Caco-2 (cell line): ENCODE measurements at regions not wholly inside any gene's neighbourhood (a gene's known extent, or its start where the extent isn't known, plus 50 kb on each side); places are given as distances from the start of the nearest gene placed in this dataset.

ENCODE experiments used
- BruUV-seq: library from RNA; stranded (reverse); fragments of 400-500 nt; replicated peaks from 2 replicates; lab custom pipeline; 2021; lab: Mats Ljungman, UMichigan
- CTCF ChIA-PET: fragments of 300-600 bp; sonication (Branson Sonifier 250); formaldehyde crosslinking; loops from one replicate; lab custom pipeline; 2022; ENCODE audit warnings: antibody characterized with exemption; lab: Charles Lee
- POLR2A ChIA-PET: fragments of 300-600 bp; sonication (Branson Sonifier 250); formaldehyde crosslinking; loops from one replicate; lab custom pipeline; 2022; ENCODE audit warnings: antibody characterized with exemption; lab: Charles Lee
- DNase-seq, 2 experiments: peaks; one replicate each; pipeline versions ENCODE4 v3.0.0 to v3.0.0-alpha.2; 2020 to 2022
- H3K27me3 ChIP-seq: replicated peaks from 2 replicates; pipeline ENCODE4 v1.6.0; 2011; ENCODE audit warnings: low read length; ENCODE audit not compliant: control insufficient read depth, insufficient read depth
- H3K36me3 ChIP-seq: 2 replicates; pipeline ENCODE4 v1.5.1; 2011; ENCODE audit warnings: low read length; ENCODE audit not compliant: control insufficient read depth, insufficient read depth
- H3K4me1 ChIP-seq: fragments of 250-450 bp; sonication (Bioruptor Pico); 2 replicates; pipeline ENCODE4 v1.5.1; 2020; ENCODE audit warnings: mild to moderate bottlenecking
- H3K4me3 ChIP-seq: 2 replicates; pipeline ENCODE4 v1.5.1; 2011; ENCODE audit warnings: low read depth, mild to moderate bottlenecking, control low read depth, low read length
- H3K9me3 ChIP-seq: fragments of 250-450 bp; sonication (Bioruptor Pico); 2 replicates; pipeline ENCODE4 v1.5.1; 2020; ENCODE audit warnings: mild to moderate bottlenecking, moderate library complexity
- H3K27ac Mint-ChIP-seq: one replicate; pipeline ENCODE4 v1.8.0; 2022; ENCODE audit warnings: mixed read lengths; ENCODE audit not compliant: unreplicated experiment
- H3K27me3 Mint-ChIP-seq: one replicate; pipeline ENCODE4 v1.8.0; 2022; ENCODE audit warnings: mixed read lengths; ENCODE audit not compliant: insufficient read depth, unreplicated experiment
- H3K36me3 Mint-ChIP-seq: one replicate; pipeline ENCODE4 v1.8.0; 2022; ENCODE audit warnings: mild to moderate bottlenecking, mixed read lengths; ENCODE audit not compliant: insufficient read depth, unreplicated experiment
- H3K4me1 Mint-ChIP-seq: one replicate; pipeline ENCODE4 v1.8.0; 2022; ENCODE audit warnings: low read depth, mixed read lengths; ENCODE audit not compliant: unreplicated experiment
- H3K4me3 Mint-ChIP-seq: one replicate; pipeline ENCODE4 v1.8.0; 2022; ENCODE audit warnings: mild to moderate bottlenecking, moderate library complexity, mixed read lengths; ENCODE audit not compliant: unreplicated experiment
- H3K9me3 Mint-ChIP-seq: one replicate; pipeline ENCODE4 v1.8.0; 2022; ENCODE audit warnings: mixed read lengths; ENCODE audit not compliant: unreplicated experiment
- intact Hi-C: fragments of 100-400 bp; cut with micrococcal nuclease; formaldehyde crosslinking; loops from one replicate; pipeline ENCODE4 v1.10.0; 2022; ENCODE audit not compliant: unreplicated experiment
- TF ChIP-seq, protein P1 (sequence below), 2 experiments: fragments of 200-600 bp in 1 of 2; IDR thresholded peaks; 1 replicate in 1 of 2; 2 replicates in 1 of 2; pipeline versions ENCODE4 v1.5.1 to v1.8.0; 2011 to 2022; ENCODE audit warnings: antibody characterized with exemption in 1 of 2, control low read depth in 1 of 2, inconsistent platforms in 1 of 2, low read depth in 1 of 2, low read length in 1 of 2, mild to moderate bottlenecking in 1 of 2, moderate library complexity in 1 of 2; ENCODE audit not compliant: insufficient read depth in 1 of 2, severe bottlenecking in 1 of 2, unreplicated experiment in 1 of 2

DNA sequence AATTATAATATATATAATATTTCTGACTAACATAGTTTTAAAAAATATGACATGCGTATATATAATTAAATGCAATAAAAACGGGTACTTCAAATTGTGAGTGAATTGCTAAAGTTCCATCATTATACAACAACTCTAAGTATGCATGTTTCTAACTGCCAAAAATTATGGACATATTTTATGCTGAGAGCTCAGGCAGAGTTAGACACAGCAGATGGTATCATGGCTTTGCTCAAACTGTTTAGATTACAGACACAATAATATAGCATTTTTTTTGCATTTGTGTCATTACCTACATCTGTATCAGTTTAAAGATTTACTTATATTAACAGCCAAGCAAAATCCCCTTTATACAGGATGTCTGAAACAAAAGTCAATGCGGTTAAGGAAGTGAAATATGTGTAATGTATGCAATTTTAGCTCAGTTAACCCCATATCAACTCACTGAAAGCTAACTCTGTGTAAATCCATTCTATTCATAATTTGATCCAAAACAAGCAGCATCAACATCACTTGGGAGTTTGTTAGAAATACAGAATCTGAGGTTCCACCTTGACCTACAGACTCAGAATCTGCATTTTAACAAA lies 119.1 kb upstream of the CNKSR2 start:
- Histone ChIP-seq H3K4me1 (no peaks in the 10 kb centered on the region), H3K4me3 (no peak overlapping the region), H3K36me3 (no peaks in the 10 kb centered on the region), H3K9me3 (no peaks in the 10 kb centered on the region), H3K27me3 (no peaks in the 10 kb centered on the region)
- H3K4me1 Mint-ChIP-seq = no peaks in the 10 kb centered on the region
- ChIA-PET CTCF (no interaction called here), POLR2A (no interaction called here)
- no peak for DNase-seq
- H3K36me3 Mint-ChIP-seq = no peaks in the 10 kb centered on the region
- intact Hi-C loops = no loop called here
- TF ChIP-seq, protein P1, sequence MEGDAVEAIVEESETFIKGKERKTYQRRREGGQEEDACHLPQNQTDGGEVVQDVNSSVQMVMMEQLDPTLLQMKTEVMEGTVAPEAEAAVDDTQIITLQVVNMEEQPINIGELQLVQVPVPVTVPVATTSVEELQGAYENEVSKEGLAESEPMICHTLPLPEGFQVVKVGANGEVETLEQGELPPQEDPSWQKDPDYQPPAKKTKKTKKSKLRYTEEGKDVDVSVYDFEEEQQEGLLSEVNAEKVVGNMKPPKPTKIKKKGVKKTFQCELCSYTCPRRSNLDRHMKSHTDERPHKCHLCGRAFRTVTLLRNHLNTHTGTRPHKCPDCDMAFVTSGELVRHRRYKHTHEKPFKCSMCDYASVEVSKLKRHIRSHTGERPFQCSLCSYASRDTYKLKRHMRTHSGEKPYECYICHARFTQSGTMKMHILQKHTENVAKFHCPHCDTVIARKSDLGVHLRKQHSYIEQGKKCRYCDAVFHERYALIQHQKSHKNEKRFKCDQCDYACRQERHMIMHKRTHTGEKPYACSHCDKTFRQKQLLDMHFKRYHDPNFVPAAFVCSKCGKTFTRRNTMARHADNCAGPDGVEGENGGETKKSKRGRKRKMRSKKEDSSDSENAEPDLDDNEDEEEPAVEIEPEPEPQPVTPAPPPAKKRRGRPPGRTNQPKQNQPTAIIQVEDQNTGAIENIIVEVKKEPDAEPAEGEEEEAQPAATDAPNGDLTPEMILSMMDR (IDR thresholded peaks at IDR 0.05; ENCODE audit: insufficient read depth in 1 of 2, low read depth in 1 of 2, low read length in 1 of 2, severe bottlenecking in 1 of 2, unreplicated experiment in 1 of 2) = no peak
- no peaks in the 10 kb centered on the region for H3K27me3 Mint-ChIP-seq
- no peak overlapping the region for H3K4me3 Mint-ChIP-seq
- H3K9me3 Mint-ChIP-seq = no peaks in the 10 kb centered on the region
- BruUV-seq = no TSS peak
- no peak overlapping the region for H3K27ac Mint-ChIP-seq

DNA sequence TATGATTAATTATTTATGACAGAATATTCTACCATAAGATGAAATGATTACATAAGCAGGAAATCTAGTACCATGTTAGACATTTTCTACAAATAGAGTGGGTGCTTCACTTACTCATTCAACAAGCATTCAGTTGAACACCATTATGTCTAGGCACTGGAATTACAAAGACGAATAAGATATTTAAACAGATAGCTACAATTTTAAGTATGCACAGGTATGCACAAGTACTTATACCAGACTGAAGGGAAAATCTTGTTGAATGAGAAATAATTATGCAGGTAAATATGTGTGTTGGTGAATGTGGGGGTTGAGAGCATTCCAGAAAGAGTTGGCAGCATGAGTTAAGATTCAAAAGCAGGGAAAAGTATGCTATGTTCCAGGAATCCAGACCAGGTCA lies 107.3 kb upstream of the CNKSR2 start:
- Mint-ChIP-seq H3K4me1 (no peaks in the 10 kb centered on the region), H3K27ac (no peak overlapping the region), H3K27me3 (no peaks in the 10 kb centered on the region), H3K36me3 (no peaks in the 10 kb centered on the region), H3K4me3 (no peak overlapping the region), H3K9me3 (no peaks in the 10 kb centered on the region)
- H3K27me3 ChIP-seq = no peaks in the 10 kb centered on the region
- POLR2A ChIA-PET = no interaction called here
- no peak overlapping the region for H3K4me3 ChIP-seq
- intact Hi-C loops = no loop called here
- TF ChIP-seq, protein P1 (IDR thresholded peaks at IDR 0.05; ENCODE audit: insufficient read depth in 1 of 2, low read depth in 1 of 2, low read length in 1 of 2, severe bottlenecking in 1 of 2, unreplicated experiment in 1 of 2) = no peak
- CTCF ChIA-PET = no interaction called here
- H3K4me1 ChIP-seq = no peaks in the 10 kb centered on the region
- DNase-seq = no peak
- no peaks in the 10 kb centered on the region for H3K9me3 ChIP-seq
- H3K36me3 ChIP-seq = no peaks in the 10 kb centered on the region
- BruUV-seq = no TSS peak

DNA sequence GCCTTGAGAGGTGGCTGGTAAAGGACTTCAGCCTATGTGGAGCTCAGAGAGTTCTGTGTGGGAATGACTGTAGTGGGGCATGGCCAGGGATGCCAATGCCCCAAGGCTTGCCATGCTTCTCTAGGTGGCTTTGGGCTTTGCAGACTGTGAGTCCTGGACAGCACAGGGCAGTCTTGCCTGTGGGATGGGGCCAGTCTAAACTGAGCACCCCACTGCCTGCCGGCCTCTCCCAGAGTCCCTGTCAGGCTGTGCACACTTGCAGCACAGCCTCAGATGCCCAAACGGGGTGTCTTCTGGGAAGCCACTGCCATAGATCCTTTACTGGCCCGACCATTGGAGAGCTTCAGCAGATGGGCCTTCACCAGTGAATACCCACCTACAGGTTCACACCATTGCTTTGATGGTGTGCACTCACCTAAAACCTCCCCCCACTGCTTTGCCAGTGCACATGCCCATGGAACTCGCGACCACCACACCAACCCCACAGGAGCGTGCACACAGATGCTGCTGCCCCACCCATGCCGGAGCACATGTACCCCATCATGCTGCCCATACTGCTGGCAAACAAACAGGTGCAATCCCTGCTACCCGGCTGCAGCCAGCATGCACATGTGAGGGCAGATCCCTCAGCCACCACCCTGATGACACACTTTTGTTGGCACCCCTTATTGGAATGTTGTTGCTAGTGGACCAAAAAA lies 97.3 kb upstream of the CNKSR2 start:
- Histone ChIP-seq H3K4me1 (no peaks in the 10 kb centered on the region), H3K9me3 (no peaks in the 10 kb centered on the region), H3K27me3 (no peaks in the 10 kb centered on the region), H3K4me3 (no peak overlapping the region), H3K36me3 (no peaks in the 10 kb centered on the region)
- ChIA-PET CTCF (no interaction called here), POLR2A (no interaction called here)
- BruUV-seq = no TSS peak
- Mint-ChIP-seq H3K36me3 (no peaks in the 10 kb centered on the region), H3K4me3 (no peak overlapping the region), H3K4me1 (no peaks in the 10 kb centered on the region), H3K27ac (no peak overlapping the region), H3K27me3 (no peaks in the 10 kb centered on the region), H3K9me3 (no peaks in the 10 kb centered on the region)
- TF ChIP-seq, protein P1 (IDR thresholded peaks at IDR 0.05; ENCODE audit: insufficient read depth in 1 of 2, low read depth in 1 of 2, low read length in 1 of 2, severe bottlenecking in 1 of 2, unreplicated experiment in 1 of 2) = no peak
- intact Hi-C loops = no loop called here
- DNase-seq = no peak
